H1 (cell line): ENCODE measurements at regions not wholly inside any gene's neighbourhood (a gene's known extent, or its start where the extent isn't known, plus 50 kb on each side); places are given as distances from the start of the nearest gene placed in this dataset.

Source experiments
- CTCF ChIA-PET: fragments of 300-600 bp; sonication (Branson Sonifier 250); formaldehyde crosslinking; loops from one replicate; lab custom pipeline; 2021; ENCODE audit not compliant: partially characterized antibody; lab: Charles Lee
- POLR2A ChIA-PET: fragments of 300-600 bp; sonication (Branson Sonifier 250); formaldehyde crosslinking; loops from one replicate; lab custom pipeline; 2021; ENCODE audit warnings: inconsistent platforms; ENCODE audit not compliant: partially characterized antibody; lab: Charles Lee
- DNase-seq, 2 experiments: peaks; one replicate each; pipeline versions ENCODE4 v3.0.0 to v3.0.0-alpha.2; 2010 to 2022; ENCODE audit warnings: low spot score in 2 of 2, low read depth in 1 of 2, mixed read lengths in 1 of 2
- FAIRE-seq: peaks from 2 replicates; lab custom pipeline; 2011; peaks lifted over from hg19 to GRCh38; lab: Jason Lieb, UNC
- H2AFZ ChIP-seq: 2 replicates; pipeline ENCODE4 v1.8.1; 2012; ENCODE audit warnings: low read length, inconsistent platforms
- H2AK5ac ChIP-seq: 2 replicates; pipeline ENCODE4 v1.6.1; 2013; ENCODE audit warnings: low read depth, low read length
- H2BK120ac ChIP-seq: replicated peaks from 2 replicates; pipeline ENCODE3; 2013; ENCODE audit warnings: low read depth, low read length, inconsistent platforms
- H2BK12ac ChIP-seq: 2 replicates; pipeline ENCODE4 v1.6.1; 2013; ENCODE audit warnings: low read depth, low read length
- H2BK15ac ChIP-seq: 2 replicates; pipeline ENCODE4 v1.6.1; 2013; ENCODE audit warnings: low read length
- H2BK20ac ChIP-seq: 2 replicates; pipeline ENCODE4 v1.6.1; 2013; ENCODE audit warnings: low read length
- H2BK5ac ChIP-seq: 2 replicates; pipeline ENCODE4 v1.6.1; 2013; ENCODE audit warnings: low read depth, low read length
- H3K14ac ChIP-seq: 2 replicates; pipeline ENCODE4 v1.6.1; 2013; ENCODE audit warnings: inconsistent platforms; ENCODE audit not compliant: insufficient read length
- H3K18ac ChIP-seq: 2 replicates; pipeline ENCODE4 v1.6.1; 2013; ENCODE audit warnings: low read length; ENCODE audit errors: extremely low read depth
- H3K23ac ChIP-seq: 2 replicates; pipeline ENCODE4 v1.6.1; 2013; ENCODE audit warnings: inconsistent platforms; ENCODE audit not compliant: insufficient read length
- H3K23me2 ChIP-seq: 2 replicates; pipeline ENCODE4 v1.6.1; 2013; ENCODE audit warnings: low read depth, low read length
- H3K27ac ChIP-seq: 2 replicates; pipeline ENCODE4 v1.6.1; 2011; ENCODE audit warnings: low read depth, low read length, inconsistent platforms
- H3K27me3 ChIP-seq, 4 experiments: replicated peaks in 1 of 4; 1 replicate in 1 of 4; 2 replicates in 3 of 4; pipeline versions ENCODE4 v1.6.1 to v1.8.1; 2011 to 2013; ENCODE audit warnings: low read length in 3 of 4, mild to moderate bottlenecking in 3 of 4, inconsistent platforms in 2 of 4, mixed read lengths in 2 of 4, moderate library complexity in 1 of 4; ENCODE audit not compliant: control insufficient read depth in 3 of 4, insufficient read depth in 3 of 4; ENCODE audit errors: extremely low read depth in 1 of 4
- H3K36me3 ChIP-seq, 4 experiments: 2 replicates each; pipeline versions ENCODE4 v1.6.1 to v1.8.1; 2011 to 2013; ENCODE audit warnings: mild to moderate bottlenecking in 4 of 4, low read length in 3 of 4, moderate library complexity in 2 of 4, control low read depth in 1 of 4, inconsistent platforms in 1 of 4; ENCODE audit not compliant: insufficient read depth in 4 of 4, control insufficient read depth in 2 of 4
- H3K4ac ChIP-seq: replicated peaks from 2 replicates; pipeline ENCODE3; 2013; ENCODE audit warnings: low read length, low read depth, mixed read lengths, inconsistent platforms; ENCODE audit not compliant: insufficient read length
- H3K4me1 ChIP-seq, 4 experiments: replicated peaks in 1 of 4; 1 replicate in 1 of 4; 2 replicates in 3 of 4; pipeline versions ENCODE4 v1.6.1 to v1.8.1; 2011 to 2013; ENCODE audit warnings: low read length in 3 of 4, inconsistent platforms in 2 of 4, mixed read lengths in 1 of 4; ENCODE audit not compliant: insufficient read depth in 4 of 4, control insufficient read depth in 3 of 4
- H3K4me2 ChIP-seq, 2 experiments: 2 replicates each; pipeline versions ENCODE4 v1.6.1 to v1.8.1; 2011 to 2013; ENCODE audit warnings: low read depth in 2 of 2, low read length in 2 of 2, control low read depth in 1 of 2, inconsistent platforms in 1 of 2, mild to moderate bottlenecking in 1 of 2; ENCODE audit not compliant: insufficient read depth in 1 of 2
- H3K4me3 ChIP-seq, 4 experiments: fragments of 200-600, 300-600 bp in 1 of 4; sonication (generic), shearing (Covaris generic), sonication (Bioruptor Twin) in 1 of 4; 2 replicates each; pipeline versions ENCODE4 v1.5.1 to v1.8.1; 2011 to 2016; ENCODE audit warnings: low read length in 4 of 4, low read depth in 3 of 4, control low read depth in 2 of 4, inconsistent platforms in 2 of 4, mild to moderate bottlenecking in 2 of 4, mixed read lengths in 1 of 4, moderate library complexity in 1 of 4; ENCODE audit not compliant: insufficient read depth in 2 of 4; ENCODE audit errors: extremely low read depth in 1 of 4
- H3K56ac ChIP-seq: replicated peaks from 2 replicates; pipeline ENCODE3; 2013; ENCODE audit warnings: low read depth, mild to moderate bottlenecking, mixed read lengths, low read length, inconsistent platforms; ENCODE audit not compliant: insufficient read length
- H3K79me1 ChIP-seq: 2 replicates; pipeline ENCODE4 v1.6.1; 2013; ENCODE audit warnings: low read depth, low read length, control low read depth
- H3K79me2 ChIP-seq, 2 experiments: 2 replicates each; pipeline versions ENCODE4 v1.6.1 to v1.8.1; 2012 to 2013; ENCODE audit warnings: low read length in 2 of 2, mild to moderate bottlenecking in 2 of 2, inconsistent platforms in 1 of 2; ENCODE audit not compliant: insufficient read depth in 2 of 2, control insufficient read depth in 1 of 2
- H3K9ac ChIP-seq, 4 experiments: replicated peaks in 1 of 4; 1 replicate in 1 of 4; 2 replicates in 3 of 4; pipeline versions ENCODE4 v1.6.1 to v1.8.1; 2011 to 2013; ENCODE audit warnings: low read depth in 3 of 4, low read length in 3 of 4, control low read depth in 2 of 4, mild to moderate bottlenecking in 2 of 4, moderate library complexity in 2 of 4, inconsistent platforms in 1 of 4; ENCODE audit errors: extremely low read depth in 1 of 4
- H3K9me3 ChIP-seq, 2 experiments: 2 replicates each; pipeline versions ENCODE4 v1.6.1 to v1.8.1; 2012 to 2013; ENCODE audit warnings: mild to moderate bottlenecking in 2 of 2, moderate library complexity in 2 of 2, control low read depth in 1 of 2, inconsistent platforms in 1 of 2, low read depth in 1 of 2, low read length in 1 of 2, mixed read lengths in 1 of 2; ENCODE audit not compliant: insufficient read depth in 2 of 2
- H4K20me1 ChIP-seq, 2 experiments: replicated peaks in 1 of 2; 2 replicates each; pipeline versions ENCODE3 to v1.8.1; 2011 to 2013; ENCODE audit warnings: inconsistent platforms in 2 of 2, low read length in 2 of 2, mild to moderate bottlenecking in 1 of 2; ENCODE audit not compliant: insufficient read depth in 2 of 2, control insufficient read depth in 1 of 2
- H4K5ac ChIP-seq: 2 replicates; pipeline ENCODE4 v1.6.1; 2013; ENCODE audit warnings: low read length, low read depth, mixed read lengths, inconsistent platforms; ENCODE audit not compliant: insufficient read length
- H4K8ac ChIP-seq: 2 replicates; pipeline ENCODE4 v1.8.0; 2013; ENCODE audit warnings: mild to moderate bottlenecking, moderate library complexity, low read length, inconsistent platforms; ENCODE audit not compliant: insufficient read depth; ENCODE audit errors: extremely low read depth
- H4K91ac ChIP-seq: replicated peaks from 2 replicates; pipeline ENCODE3; 2013; ENCODE audit warnings: low read length, mixed read lengths, inconsistent platforms; ENCODE audit not compliant: insufficient read length
- CBX8 ChIP-seq: fragments of 300-800, 300-1000 bp; sonication (generic); IDR thresholded peaks from 2 replicates; pipeline ENCODE4 v1.7.1; 2016; ENCODE audit warnings: low read depth, low read length, borderline replicate concordance
- CEBPB ChIP-seq: IDR thresholded peaks from 2 replicates; pipeline ENCODE4 v1.6.1; 2012; ENCODE audit warnings: low read depth, low read length
- CHD1 ChIP-seq: IDR thresholded peaks from 2 replicates; pipeline ENCODE4 v1.6.1; 2012; ENCODE audit warnings: low read depth, low read length, improper control_type of control experiment
- JUND ChIP-seq: IDR thresholded peaks from 2 replicates; pipeline ENCODE4 v1.6.1; 2011; ENCODE audit warnings: mild to moderate bottlenecking, improper control_type of control experiment, low read length
- NRF1 ChIP-seq: IDR thresholded peaks from 2 replicates; pipeline ENCODE4 v1.6.1; 2011; ENCODE audit warnings: mild to moderate bottlenecking, low read depth, low read length, improper control_type of control experiment
- SRF ChIP-seq: IDR thresholded peaks from 2 replicates; pipeline ENCODE4 v1.6.1; 2011; ENCODE audit warnings: mild to moderate bottlenecking, low read depth, low read length, moderate library complexity
- WGBS, 2 experiments: shearing (Covaris generic) in 1 of 2; methylation state at CpG; one replicate each; pipeline versions ENCODE4 v1.1.6 to v1.1.7; 2013 to 2015; ENCODE audit warnings: low lambda C conversion rate in 2 of 2, mixed read lengths in 2 of 2, inconsistent platforms in 1 of 2, low coverage in 1 of 2, missing lambda C conversion rate in 1 of 2; ENCODE audit not compliant: insufficient replicate concordance in 2 of 2, insufficient coverage in 1 of 2, insufficient read length in 1 of 2; ENCODE audit errors: extremely low coverage in 1 of 2, missing lambda C conversion rate in 1 of 2; 5-methylcytosine and 5-hydroxymethylcytosine counted together

GRCh38 chr5:21254161-21254560 lies 1266.2 kb upstream of the CDH18 start:
- Histone ChIP-seq H3K23ac (no peak overlapping the region), H3K27me3 (no peaks in the 10 kb centered on the region), H3K14ac (no peak overlapping the region), H2BK20ac (no peak overlapping the region), H3K9ac (no peak overlapping the region), H4K20me1 (no peaks in the 10 kb centered on the region), H3K4me2 (no peak overlapping the region), H3K4ac (no peak overlapping the region), H3K9me3 (no peaks in the 10 kb centered on the region; a peak in 2 of 4 replicates), H3K18ac (no peak overlapping the region), H2AK5ac (no peak overlapping the region), H4K5ac (no peak overlapping the region), H2BK12ac (no peak overlapping the region), H2AFZ (no peak overlapping the region), H2BK15ac (no peak overlapping the region), H3K23me2 (no peaks in the 10 kb centered on the region), H4K91ac (no peak overlapping the region), H3K4me1 (no peaks in the 10 kb centered on the region), H4K8ac (no peak overlapping the region), H2BK5ac (no peak overlapping the region), H3K79me1 (no peaks in the 10 kb centered on the region), H2BK120ac (no peak overlapping the region), H3K27ac (no peak overlapping the region), H3K4me3 (no peak overlapping the region), H3K56ac (no peak overlapping the region), H3K36me3 (no peaks in the 10 kb centered on the region), H3K79me2 (no peaks in the 10 kb centered on the region)
- WGBS, 2 experiments: 96% methylated on average over 3 of the region's 3 CpGs; no CpG with 5 or more reads in 1 of the 2 experiments
- POLR2A ChIA-PET: no interaction called here
- DNase-seq: no peak
- no peak for TF ChIP-seq CHD1
- no peak for TF ChIP-seq CBX8
- TF ChIP-seq CEBPB: no peak
- TF ChIP-seq SRF: no peak
- no peak for TF ChIP-seq JUND
- TF ChIP-seq NRF1: no peak
- no peak for FAIRE-seq
- CTCF ChIA-PET: no interaction called here
